Ascending aorta (tissue), 2 donors: ENCODE measurements at regions not wholly inside any gene's neighbourhood (a gene's known extent, or its start where the extent isn't known, plus 50 kb on each side); places are given as distances from the start of the nearest gene placed in this dataset.

Experiments used
- DNase-seq, 2 donors: peaks; one replicate each; pipeline ENCODE4 v3.0.0-alpha.2; 2019; ENCODE audit warnings: low spot score in 2 of 2
- H3K27ac ChIP-seq, 2 donors: fragments of 200-600 bp; sonication (generic); one replicate each; pipeline ENCODE4 v1.5.1; 2016 to 2017; ENCODE audit warnings: mild to moderate bottlenecking in 1 of 2
- H3K27me3 ChIP-seq: fragments of 200-600 bp; sonication (generic); one replicate; pipeline ENCODE4 v1.5.1; 2017
- H3K36me3 ChIP-seq, 2 donors: fragments of 200-600 bp; sonication (generic); one replicate each; pipeline ENCODE4 v1.5.1; 2016
- H3K4me1 ChIP-seq, 2 donors: fragments of 200-600 bp; sonication (generic); one replicate each; pipeline ENCODE4 v1.5.1; 2016 to 2017; ENCODE audit warnings: mild to moderate bottlenecking in 1 of 2
- H3K4me3 ChIP-seq, 2 donors: fragments of 200-600 bp; sonication (generic); one replicate each; pipeline ENCODE4 v1.5.1; 2016 to 2017; ENCODE audit warnings: mild to moderate bottlenecking in 1 of 2
- H3K9me3 ChIP-seq, 2 donors: fragments of 200-600 bp; sonication (generic); one replicate each; pipeline ENCODE4 v1.5.1; 2016
- intact Hi-C: fragments of 100-400 bp; cut with DNase I; formaldehyde crosslinking; loops from one replicate; pipeline ENCODE4 v1.15.1; 2023
- TF ChIP-seq, protein P1 (sequence below), 3 experiments: fragments of 200-600 bp in 2 of 3; fragments of 450-650 bp in 1 of 3; sonication (generic) in 2 of 3; IDR thresholded peaks; one replicate each; pipeline ENCODE4 v1.5.1; 2016 to 2019; ENCODE audit warnings: antibody characterized with exemption in 3 of 3, mild to moderate bottlenecking in 1 of 3, moderate library complexity in 1 of 3

DNA sequence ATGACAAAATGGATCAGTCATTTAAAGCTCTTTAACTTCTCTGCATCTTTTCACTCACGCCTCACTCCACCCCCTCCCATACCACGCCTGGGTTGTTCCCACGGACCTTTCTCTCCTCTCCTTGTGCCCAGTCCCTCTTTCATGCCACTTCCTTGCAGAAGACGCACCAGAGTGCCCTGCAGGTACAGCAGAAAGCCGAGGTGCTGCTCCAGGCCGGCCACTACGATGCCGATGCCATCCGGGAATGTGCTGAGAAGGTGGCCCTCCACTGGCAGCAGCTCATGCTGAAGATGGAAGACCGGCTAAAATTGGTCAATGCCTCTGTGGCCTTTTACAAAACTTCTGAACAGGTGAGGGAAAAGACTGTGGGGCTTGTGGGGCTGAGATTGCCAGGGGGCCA, 296.1 kb upstream of the UMPS start:
- TF ChIP-seq, protein P1, sequence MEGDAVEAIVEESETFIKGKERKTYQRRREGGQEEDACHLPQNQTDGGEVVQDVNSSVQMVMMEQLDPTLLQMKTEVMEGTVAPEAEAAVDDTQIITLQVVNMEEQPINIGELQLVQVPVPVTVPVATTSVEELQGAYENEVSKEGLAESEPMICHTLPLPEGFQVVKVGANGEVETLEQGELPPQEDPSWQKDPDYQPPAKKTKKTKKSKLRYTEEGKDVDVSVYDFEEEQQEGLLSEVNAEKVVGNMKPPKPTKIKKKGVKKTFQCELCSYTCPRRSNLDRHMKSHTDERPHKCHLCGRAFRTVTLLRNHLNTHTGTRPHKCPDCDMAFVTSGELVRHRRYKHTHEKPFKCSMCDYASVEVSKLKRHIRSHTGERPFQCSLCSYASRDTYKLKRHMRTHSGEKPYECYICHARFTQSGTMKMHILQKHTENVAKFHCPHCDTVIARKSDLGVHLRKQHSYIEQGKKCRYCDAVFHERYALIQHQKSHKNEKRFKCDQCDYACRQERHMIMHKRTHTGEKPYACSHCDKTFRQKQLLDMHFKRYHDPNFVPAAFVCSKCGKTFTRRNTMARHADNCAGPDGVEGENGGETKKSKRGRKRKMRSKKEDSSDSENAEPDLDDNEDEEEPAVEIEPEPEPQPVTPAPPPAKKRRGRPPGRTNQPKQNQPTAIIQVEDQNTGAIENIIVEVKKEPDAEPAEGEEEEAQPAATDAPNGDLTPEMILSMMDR (IDR thresholded peaks at IDR 0.05): no peak
- Histone ChIP-seq H3K4me3 (no peak overlapping the region), H3K27me3 (no peaks in the 10 kb centered on the region), H3K36me3 (peaks cover 40 to 83% of the 10 kb centered on the region in 2 donors), H3K9me3 (no peaks in the 10 kb centered on the region), H3K27ac (no peak overlapping the region), H3K4me1 (no peaks in the 10 kb centered on the region)
- intact Hi-C loops: no loop called here
- no peak for DNase-seq

DNA sequence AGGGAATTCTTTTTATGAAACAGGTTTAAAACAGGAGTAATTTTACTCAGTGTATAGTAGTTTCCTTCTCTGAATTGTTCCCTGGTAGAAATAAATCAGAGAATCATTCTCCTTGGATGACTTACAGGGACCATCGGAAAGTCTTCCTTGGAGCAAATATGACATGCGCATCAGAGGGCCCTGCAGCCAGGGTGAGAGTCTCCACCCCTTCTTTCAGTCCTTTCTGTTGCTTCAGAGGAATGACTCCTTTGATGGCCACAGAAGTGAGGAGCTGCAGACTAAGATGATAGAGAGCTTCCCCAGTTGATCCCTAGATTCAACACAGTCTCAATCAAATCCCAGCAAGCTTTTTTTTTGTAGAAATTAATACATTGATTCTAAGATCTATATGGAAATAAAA, 294.8 kb upstream of the UMPS start:
- intact Hi-C loops: no loop called here

DNA sequence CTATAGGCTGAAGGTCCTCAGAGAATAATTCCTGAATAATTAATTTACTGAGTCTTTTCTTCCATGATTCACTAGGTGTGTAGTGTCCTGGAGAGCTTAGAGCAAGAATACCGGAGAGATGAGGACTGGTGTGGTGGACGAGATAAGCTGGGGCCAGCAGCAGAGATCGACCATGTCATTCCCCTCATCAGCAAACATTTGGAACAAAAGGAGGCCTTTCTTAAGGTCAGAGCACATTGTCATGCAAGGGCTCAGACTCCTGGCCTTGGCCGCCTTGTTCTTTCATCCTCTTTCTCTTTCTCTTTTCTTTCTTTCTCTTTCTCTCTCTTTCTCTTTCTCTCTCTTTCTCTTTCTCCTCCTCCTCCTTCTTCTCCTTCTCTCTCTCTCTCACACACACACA, 291.4 kb upstream of the UMPS start:
- Histone ChIP-seq H3K27me3 (no peaks in the 10 kb centered on the region), H3K9me3 (no peaks in the 10 kb centered on the region), H3K36me3 (peaks cover 60 to 86% of the 10 kb centered on the region in 2 donors), H3K27ac (no peak overlapping the region), H3K4me3 (no peak overlapping the region), H3K4me1 (no peaks in the 10 kb centered on the region)
- intact Hi-C loops: no loop called here
- TF ChIP-seq, protein P1 (IDR thresholded peaks at IDR 0.05): no peak
- DNase-seq: no peak

More for the DNA sequence above, 294.8 kb upstream of the UMPS start:
- peaks cover 48 to 85% of the 10 kb centered on the region in 2 donors for H3K36me3 ChIP-seq
- H3K4me3 ChIP-seq: no peak overlapping the region
- DNase-seq: no peak
- TF ChIP-seq, protein P1 (IDR thresholded peaks at IDR 0.05): no peak
- H3K27me3 ChIP-seq: no peaks in the 10 kb centered on the region
- no peaks in the 10 kb centered on the region for H3K9me3 ChIP-seq
- no peak overlapping the region for H3K27ac ChIP-seq
- H3K4me1 ChIP-seq: no peaks in the 10 kb centered on the region

DNA sequence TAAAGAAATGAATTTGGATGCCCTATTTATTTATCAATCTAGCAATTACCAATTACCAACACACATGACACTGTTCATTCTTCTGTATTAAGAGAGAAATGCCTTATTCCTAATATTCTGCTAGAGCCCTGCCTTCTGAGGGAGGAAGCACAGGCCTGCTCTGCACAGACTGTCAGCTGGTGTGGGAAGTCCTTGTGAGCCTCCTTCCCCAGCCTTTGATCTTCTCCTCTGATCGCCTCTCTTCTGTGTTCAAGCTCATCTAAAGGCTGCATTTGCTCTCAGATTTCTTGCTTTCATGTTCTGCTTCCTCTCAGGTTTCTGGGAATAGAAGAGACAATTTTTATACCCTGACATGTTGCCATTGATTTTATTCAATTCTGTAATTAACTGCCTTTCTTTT, 290.6 kb upstream of the UMPS start:
- DNase-seq: no peak
- no peaks in the 10 kb centered on the region for H3K4me1 ChIP-seq
- no peak overlapping the region for H3K4me3 ChIP-seq
- TF ChIP-seq, protein P1 (IDR thresholded peaks at IDR 0.05): no peak
- H3K9me3 ChIP-seq: no peaks in the 10 kb centered on the region
- no peak overlapping the region for H3K27ac ChIP-seq
- H3K36me3 ChIP-seq: peaks cover 58 to 86% of the 10 kb centered on the region in 2 donors
- intact Hi-C loops: no loop called here
- no peaks in the 10 kb centered on the region for H3K27me3 ChIP-seq

DNA sequence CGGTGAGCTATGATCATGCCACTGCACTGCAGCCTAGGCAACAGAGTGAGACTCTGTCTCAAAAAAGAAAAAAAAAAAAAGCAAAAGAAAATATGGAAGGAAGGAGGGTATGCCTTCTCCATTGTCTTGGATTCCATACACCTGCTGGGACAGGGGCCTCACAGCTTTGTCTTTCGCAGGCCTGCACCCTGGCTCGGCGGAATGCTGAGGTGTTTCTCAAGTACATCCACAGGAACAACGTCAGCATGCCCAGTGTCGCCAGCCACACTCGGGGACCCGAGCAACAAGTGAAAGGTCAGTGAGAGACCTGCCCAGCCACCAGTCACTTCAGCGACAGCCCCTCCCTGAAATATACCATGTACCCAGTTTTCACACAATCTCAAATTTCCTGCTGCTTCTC, 288.5 kb upstream of the UMPS start:
- intact Hi-C loops: no loop called here
- H3K36me3 ChIP-seq: peaks cover 62 to 87% of the 10 kb centered on the region in 2 donors
- TF ChIP-seq, protein P1 (IDR thresholded peaks at IDR 0.05): no peak

DNA sequence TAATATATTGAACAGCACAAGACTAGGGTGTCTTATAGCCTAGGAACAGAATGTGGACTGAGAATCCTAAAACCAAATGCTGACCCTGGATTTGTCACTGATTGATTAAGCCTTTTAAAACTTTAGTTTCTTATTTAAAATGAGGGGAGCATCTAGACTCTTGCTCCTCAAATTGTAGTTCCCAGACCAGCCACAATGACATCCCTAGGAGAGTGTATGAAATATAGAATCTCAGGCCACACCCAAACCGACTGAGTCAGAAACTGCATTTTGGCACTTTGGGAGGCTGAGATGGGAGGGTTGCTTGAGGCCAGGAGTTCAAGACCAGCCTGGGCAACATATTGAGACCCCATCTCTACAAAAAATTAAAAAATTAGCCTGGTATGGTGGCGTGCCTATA, 287.8 kb upstream of the UMPS start:
- Histone ChIP-seq H3K27me3 (no peaks in the 10 kb centered on the region), H3K36me3 (peaks cover 69 to 90% of the 10 kb centered on the region in 2 donors), H3K4me3 (no peak overlapping the region), H3K9me3 (no peaks in the 10 kb centered on the region), H3K27ac (no peak overlapping the region), H3K4me1 (no peaks in the 10 kb centered on the region)
- no peak for DNase-seq
- intact Hi-C loops: no loop called here
- TF ChIP-seq, protein P1 (IDR thresholded peaks at IDR 0.05): no peak

More for the DNA sequence above, 288.5 kb upstream of the UMPS start:
- no peaks in the 10 kb centered on the region for H3K27me3 ChIP-seq
- H3K27ac ChIP-seq: no peak overlapping the region
- no peaks in the 10 kb centered on the region for H3K9me3 ChIP-seq
- H3K4me3 ChIP-seq: no peak overlapping the region
- DNase-seq: no peak
- H3K4me1 ChIP-seq: no peaks in the 10 kb centered on the region
